Activated CD4-positive, alpha-beta memory T cell treated with anti-CD3 and anti-CD28 coated beads, Interleukin-2, amount 10 ng/mL, durations not matched to agents 7 days and 5 days (primary cell): ENCODE measurements at regions not wholly inside any gene's neighbourhood (a gene's known extent, or its start where the extent isn't known, plus 50 kb on each side); places are given as distances from the start of the nearest gene placed in this dataset.
"Not testable (repeated sequence)": the region's sequence is repeated elsewhere in the genome, so short reads cannot be mapped to it uniquely, and the experiment has no call there.

Experiments
- CTCF ChIA-PET: fragments of 350-600 bp; sonication (Branson Sonifier 250); formaldehyde crosslinking; loops from one replicate; lab custom pipeline; 2021; ENCODE audit warnings: antibody characterized with exemption, inconsistent platforms; lab: Charles Lee
- POLR2A ChIA-PET: fragments of 350-600 bp; sonication (Branson Sonifier 250); formaldehyde crosslinking; loops from one replicate; lab custom pipeline; 2021; ENCODE audit warnings: antibody characterized with exemption; lab: Charles Lee
- DNase-seq: peaks from one replicate; pipeline ENCODE4 v3.0.0-alpha.2; 2020
- H3K27ac Mint-ChIP-seq: one replicate; pipeline ENCODE4 v1.8.0; 2021; ENCODE audit warnings: mild to moderate bottlenecking, mixed read lengths
- H3K27me3 Mint-ChIP-seq: one replicate; pipeline ENCODE4 v1.8.0; 2021; ENCODE audit warnings: mixed read lengths
- H3K36me3 Mint-ChIP-seq: one replicate; pipeline ENCODE4 v1.8.0; 2021; ENCODE audit warnings: low read depth, mixed read lengths
- H3K4me1 Mint-ChIP-seq: one replicate; pipeline ENCODE4 v1.8.0; 2021; ENCODE audit warnings: mixed read lengths
- H3K4me3 Mint-ChIP-seq: one replicate; pipeline ENCODE4 v1.8.0; 2021; ENCODE audit warnings: mild to moderate bottlenecking, mixed read lengths
- H3K9me3 Mint-ChIP-seq: one replicate; pipeline ENCODE4 v1.8.0; 2021; ENCODE audit warnings: mixed read lengths

- H3K9me3 Mint-ChIP-seq, result no peaks in the 10 kb centered on the region
- ChIA-PET CTCF (no interaction called here), POLR2A (no interaction called here)
- no peaks in the 10 kb centered on the region for H3K27me3 Mint-ChIP-seq
- no peaks in the 10 kb centered on the region for H3K36me3 Mint-ChIP-seq
- no peaks in the 10 kb centered on the region for H3K4me1 Mint-ChIP-seq
- no peak for DNase-seq
- H3K4me3 Mint-ChIP-seq, result no peak overlapping the region
- H3K27ac Mint-ChIP-seq, result no peak overlapping the region
Measured at GRCh38 chr11:112343368-112344039, 82.8 kb upstream of the PLET1 start.

DNA sequence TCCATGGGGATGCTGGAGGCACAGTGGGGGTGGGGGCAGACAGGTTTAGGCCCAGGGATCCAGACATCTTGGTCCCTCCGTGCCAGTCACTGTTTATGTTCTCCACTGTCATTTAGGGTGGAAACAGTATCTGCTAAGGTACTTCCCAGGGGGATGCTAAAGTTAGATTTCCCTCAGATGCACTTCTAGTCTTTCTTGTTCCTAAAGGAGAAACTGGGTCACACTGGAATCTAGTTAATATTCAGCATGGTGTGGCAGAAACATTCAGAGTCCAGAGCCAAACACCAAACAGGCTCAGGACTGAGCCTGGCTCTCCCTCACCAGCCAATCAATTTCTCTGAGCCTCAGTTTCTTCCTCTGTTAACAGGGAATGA lies 83.4 kb upstream of the PLET1 start:
- Mint-ChIP-seq H3K27me3 (no peaks in the 10 kb centered on the region), H3K27ac (no peak overlapping the region), H3K4me1 (no peaks in the 10 kb centered on the region)

DNA sequence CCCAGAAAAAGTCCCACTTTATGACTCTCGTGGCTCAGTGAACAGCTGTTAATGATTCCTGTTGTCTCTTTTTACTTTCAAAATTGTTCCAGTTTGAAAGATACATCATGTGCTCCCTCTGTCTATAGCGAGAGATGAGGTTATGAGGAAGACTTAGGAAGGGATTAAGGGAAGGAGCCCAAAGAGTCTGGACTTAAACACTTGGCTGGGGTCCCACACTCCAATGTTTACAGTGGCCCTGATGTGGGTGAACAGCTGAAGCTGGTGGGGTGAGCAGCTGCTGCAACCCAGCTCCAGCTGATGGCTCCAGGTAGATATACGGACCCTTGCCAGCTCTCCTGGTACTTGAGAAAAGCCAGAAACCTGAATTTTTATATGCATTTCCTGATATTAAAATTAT lies 84.5 kb upstream of the PLET1 start:
- Mint-ChIP-seq H3K4me1 (no peaks in the 10 kb centered on the region), H3K36me3 (no peaks in the 10 kb centered on the region), H3K9me3 (no peaks in the 10 kb centered on the region), H3K27ac (no peak overlapping the region), H3K4me3 (no peak overlapping the region), H3K27me3 (no peaks in the 10 kb centered on the region)
- DNase-seq, result no peak
- ChIA-PET CTCF (interaction anchor here (0.6 kb wide), 1 partner anchor 1437 kb away, joined by 3 read pairs; no protein-coding TSS in a partner anchor), POLR2A (no interaction called here)

More for the DNA sequence above, 83.4 kb upstream of the PLET1 start:
- no peak for DNase-seq
- Mint-ChIP-seq H3K36me3 (no peaks in the 10 kb centered on the region), H3K9me3 (no peaks in the 10 kb centered on the region), H3K4me3 (no peak overlapping the region)
- ChIA-PET CTCF (no interaction called here), POLR2A (no interaction called here)

- POLR2A ChIA-PET, result no interaction called here
- H3K4me3 Mint-ChIP-seq, result no peak overlapping the region
- H3K36me3 Mint-ChIP-seq, result no peaks in the 10 kb centered on the region
- CTCF ChIA-PET, result interaction anchor here (1.1 kb wide), 1 partner anchor 65 kb away, joined by 3 read pairs; no protein-coding TSS in a partner anchor
- H3K27me3 Mint-ChIP-seq, result no peaks in the 10 kb centered on the region
- no peak for DNase-seq
- H3K4me1 Mint-ChIP-seq, result no peaks in the 10 kb centered on the region
- H3K9me3 Mint-ChIP-seq, result no peaks in the 10 kb centered on the region
- H3K27ac Mint-ChIP-seq, result no peak overlapping the region
Measured at GRCh38 chr11:112345706-112346105, 85.0 kb upstream of the PLET1 start.

DNA sequence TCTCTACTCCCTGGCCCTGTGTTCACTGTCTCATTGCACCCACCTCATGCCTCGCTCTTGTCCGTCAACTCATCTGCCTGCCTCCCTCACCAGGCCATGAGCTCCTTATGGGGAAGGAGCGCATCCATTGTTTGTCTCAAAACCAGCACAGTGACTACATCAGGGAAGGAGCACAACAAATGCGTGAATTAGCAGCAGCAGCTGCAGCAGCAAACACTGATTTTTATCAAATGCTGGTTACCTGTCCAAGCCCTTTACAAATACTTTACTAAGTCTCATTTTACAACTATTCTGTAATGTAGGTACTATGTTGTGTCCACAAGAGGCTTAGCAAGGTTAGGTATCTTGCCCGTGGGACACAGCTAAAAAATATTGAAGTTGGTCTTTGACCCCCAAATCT lies 85.9 kb upstream of the PLET1 start:
- ChIA-PET POLR2A (no interaction called here), CTCF (interaction anchor here (1.1 kb wide), 1 partner anchor 66 kb away, joined by 3 read pairs; no protein-coding TSS in a partner anchor)
- Mint-ChIP-seq H3K27ac (no peak overlapping the region), H3K36me3 (no peaks in the 10 kb centered on the region), H3K4me1 (no peaks in the 10 kb centered on the region), H3K4me3 (no peak overlapping the region), H3K9me3 (no peaks in the 10 kb centered on the region), H3K27me3 (no peaks in the 10 kb centered on the region)
- DNase-seq, result no peak

GRCh38 chr11:112348480-112349029 lies 87.9 kb upstream of the PLET1 start:
- Mint-ChIP-seq H3K27me3 (no peaks in the 10 kb centered on the region), H3K27ac (no peak overlapping the region), H3K9me3 (peaks cover 2% of the 10 kb centered on the region), H3K4me1 (no peaks in the 10 kb centered on the region), H3K4me3 (no peak overlapping the region), H3K36me3 (no peaks in the 10 kb centered on the region)
- DNase-seq, result no peak
- CTCF ChIA-PET, result no interaction called here
- POLR2A ChIA-PET, result no interaction called here

DNA sequence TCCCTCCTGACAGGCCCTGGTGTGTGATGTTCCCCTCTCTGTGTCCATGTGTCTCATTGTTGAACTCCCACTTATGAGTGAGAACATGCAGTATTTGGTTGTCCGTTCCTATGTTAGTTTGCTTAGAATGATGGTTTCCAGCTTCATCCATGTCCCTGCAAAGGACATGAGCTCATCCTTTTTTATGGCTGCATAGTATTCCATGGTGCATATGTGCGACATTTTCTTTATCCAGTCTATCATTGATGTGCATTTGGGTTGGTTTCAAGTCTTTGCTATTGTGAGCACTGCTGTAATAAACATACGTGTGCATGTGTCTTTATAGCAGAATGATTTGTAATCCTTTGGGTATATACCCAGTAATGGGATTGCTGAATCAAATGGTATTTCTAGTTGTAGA lies 90.8 kb upstream of the PLET1 start:
- H3K4me3 Mint-ChIP-seq, H3K9me3 Mint-ChIP-seq, DNase-seq, H3K36me3 Mint-ChIP-seq, POLR2A ChIA-PET, CTCF ChIA-PET, H3K27ac Mint-ChIP-seq, H3K4me1 Mint-ChIP-seq, H3K27me3 Mint-ChIP-seq: not testable (repeated sequence)

GRCh38 chr11:112352907-112353306 lies 92.2 kb upstream of the PLET1 start:
- Mint-ChIP-seq H3K9me3 (peaks cover 2% of the 10 kb centered on the region), H3K36me3 (no peaks in the 10 kb centered on the region), H3K27ac (no peak overlapping the region), H3K4me3 (no peak overlapping the region), H3K27me3 (no peaks in the 10 kb centered on the region), H3K4me1 (no peaks in the 10 kb centered on the region)
- no peak for DNase-seq
- ChIA-PET CTCF (no interaction called here), POLR2A (no interaction called here)

- peaks cover 2% of the 10 kb centered on the region for H3K9me3 Mint-ChIP-seq
- ChIA-PET CTCF (interaction anchor here (0.5 kb wide), 1 partner anchor 14 kb away, joined by 4 read pairs; no protein-coding TSS in a partner anchor), POLR2A (no interaction called here)
- no peaks in the 10 kb centered on the region for H3K4me1 Mint-ChIP-seq
- H3K36me3 Mint-ChIP-seq, result no peaks in the 10 kb centered on the region
- no peak for DNase-seq
- no peak overlapping the region for H3K4me3 Mint-ChIP-seq
- no peak overlapping the region for H3K27ac Mint-ChIP-seq
- H3K27me3 Mint-ChIP-seq, result no peaks in the 10 kb centered on the region
Measured at GRCh38 chr11:112354364-112354763, 93.7 kb upstream of the PLET1 start.

DNA sequence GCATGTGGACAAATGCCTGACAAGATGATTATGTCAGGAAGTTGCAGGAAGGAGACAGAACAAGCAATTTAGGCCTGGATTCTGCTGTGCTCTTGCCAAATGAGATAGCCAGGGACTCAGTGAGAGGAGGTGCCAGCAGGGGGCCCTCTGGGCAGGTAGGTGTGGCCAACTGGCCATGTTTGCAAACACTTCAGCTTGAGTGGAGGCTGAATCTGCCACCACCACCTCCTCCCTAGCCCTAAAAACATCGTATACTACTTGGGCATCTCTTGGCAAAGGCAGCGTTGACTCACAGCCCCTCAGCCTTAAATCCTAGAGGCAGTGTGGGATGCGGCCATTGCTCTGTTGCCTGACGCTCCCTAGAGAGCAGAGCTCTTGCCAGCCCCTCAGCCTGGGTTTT lies 95.1 kb upstream of the PLET1 start:
- ChIA-PET CTCF (no interaction called here), POLR2A (no interaction called here)
- H3K27me3 Mint-ChIP-seq, result no peaks in the 10 kb centered on the region
- peaks cover 2% of the 10 kb centered on the region for H3K9me3 Mint-ChIP-seq
- H3K36me3 Mint-ChIP-seq, result no peaks in the 10 kb centered on the region
- no peaks in the 10 kb centered on the region for H3K4me1 Mint-ChIP-seq
- H3K4me3 Mint-ChIP-seq, result no peak overlapping the region
- DNase-seq, result no peak
- no peak overlapping the region for H3K27ac Mint-ChIP-seq

GRCh38 chr11:112357488-112357887 lies 96.8 kb upstream of the PLET1 start:
- Mint-ChIP-seq H3K27ac (no peak overlapping the region), H3K36me3 (no peaks in the 10 kb centered on the region), H3K27me3 (no peaks in the 10 kb centered on the region), H3K4me3 (no peak overlapping the region), H3K4me1 (no peaks in the 10 kb centered on the region), H3K9me3 (no peaks in the 10 kb centered on the region)
- ChIA-PET CTCF (no interaction called here), POLR2A (no interaction called here)
- DNase-seq, result no peak

GRCh38 chr11:112361396-112361795 lies 100.7 kb upstream of the PLET1 start:
- H3K4me1 Mint-ChIP-seq, result no peaks in the 10 kb centered on the region
- ChIA-PET CTCF (no interaction called here), POLR2A (no interaction called here)
- no peaks in the 10 kb centered on the region for H3K36me3 Mint-ChIP-seq
- no peaks in the 10 kb centered on the region for H3K9me3 Mint-ChIP-seq
- H3K27me3 Mint-ChIP-seq, result no peaks in the 10 kb centered on the region
- H3K27ac Mint-ChIP-seq, result no peak overlapping the region
- H3K4me3 Mint-ChIP-seq, result no peak overlapping the region
- DNase-seq, result no peak

GRCh38 chr11:112363527-112363926 lies 102.9 kb upstream of the PLET1 start:
- CTCF ChIA-PET, result no interaction called here
- Mint-ChIP-seq H3K36me3 (no peaks in the 10 kb centered on the region), H3K9me3 (no peaks in the 10 kb centered on the region), H3K27ac (no peak overlapping the region), H3K4me3 (no peak overlapping the region), H3K4me1 (no peaks in the 10 kb centered on the region), H3K27me3 (no peaks in the 10 kb centered on the region)
- POLR2A ChIA-PET, result no interaction called here
- DNase-seq, result no peak

DNA sequence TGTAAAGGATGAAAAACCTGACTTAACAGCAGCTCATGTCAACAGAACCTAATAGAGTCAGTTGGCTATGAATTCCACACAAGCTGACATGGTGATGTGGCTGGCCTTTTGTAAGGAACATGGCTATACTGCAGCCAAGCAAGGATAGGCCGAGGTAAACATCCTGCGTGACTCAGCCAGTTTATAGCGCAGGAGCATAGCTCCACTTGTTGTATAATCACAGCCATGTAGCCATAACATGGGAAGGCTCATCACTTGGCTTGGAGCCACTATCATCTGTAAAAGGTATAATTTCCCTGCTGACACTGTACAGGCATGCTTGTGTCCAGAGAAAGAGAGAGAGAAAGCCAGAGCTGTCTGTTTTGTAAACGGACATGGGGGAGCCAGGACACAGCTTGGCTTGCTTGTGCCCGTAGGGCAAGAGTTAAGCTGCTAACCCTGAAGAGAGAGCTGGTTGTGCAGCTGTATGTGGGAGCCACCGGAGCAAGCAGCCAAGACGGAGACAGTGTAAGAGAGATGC lies 104.4 kb upstream of the PLET1 start:
- CTCF ChIA-PET, result interaction anchor here (0.6 kb wide), 1 partner anchor 9 kb away, joined by 4 read pairs; no protein-coding TSS in a partner anchor
- Mint-ChIP-seq H3K9me3 (no peaks in the 10 kb centered on the region), H3K4me1 (no peaks in the 10 kb centered on the region), H3K27me3 (no peaks in the 10 kb centered on the region), H3K36me3 (no peaks in the 10 kb centered on the region), H3K4me3 (no peak overlapping the region), H3K27ac (no peak overlapping the region)
- no peak for DNase-seq
- POLR2A ChIA-PET, result no interaction called here
